Tibial nerve (tissue), 4 donors: ENCODE measurements at regions not wholly inside any gene's neighbourhood (a gene's known extent, or its start where the extent isn't known, plus 50 kb on each side); places are given as distances from the start of the nearest gene placed in this dataset.

Experiments
- DNase-seq, 2 donors: peaks; one replicate each; pipeline ENCODE4 v3.0.0-alpha.2; 2019; ENCODE audit warnings: low spot score in 2 of 2
- H3K27ac ChIP-seq, 4 donors: fragments of 200-600 bp; sonication (generic) in 3 of 4; one replicate each; pipeline ENCODE4 v1.5.1; 2017 to 2019; ENCODE audit warnings: mild to moderate bottlenecking in 1 of 4
- H3K27me3 ChIP-seq, 2 donors: fragments of 200-600 bp; sonication (generic) in 1 of 2; one replicate each; pipeline versions ENCODE4 v1.5.1 to v1.6.0; 2017 to 2019
- H3K36me3 ChIP-seq, 3 donors: fragments of 200-600 bp; sonication (generic); one replicate each; pipeline ENCODE4 v1.5.1; 2018 to 2019
- H3K4me1 ChIP-seq, 4 donors: fragments of 200-600 bp; sonication (generic) in 3 of 4; one replicate each; pipeline ENCODE4 v1.5.1; 2017 to 2019
- H3K4me3 ChIP-seq, 4 donors: fragments of 200-600 bp; sonication (generic) in 3 of 4; one replicate each; pipeline ENCODE4 v1.5.1; 2017 to 2019; ENCODE audit warnings: mild to moderate bottlenecking in 1 of 4, moderate library complexity in 1 of 4
- H3K9me3 ChIP-seq, 4 donors: fragments of 200-600 bp; sonication (generic) in 3 of 4; one replicate each; pipeline ENCODE4 v1.5.1; 2017 to 2019
- CTCF ChIP-seq, 5 experiments: fragments of 200-600 bp in 3 of 5; fragments of 450-650 bp in 2 of 5; sonication (generic) in 3 of 5; IDR thresholded peaks; one replicate each; pipeline ENCODE4 v1.5.1; 2016 to 2019; ENCODE audit warnings: antibody characterized with exemption in 5 of 5, mild to moderate bottlenecking in 3 of 5, moderate library complexity in 2 of 5
- EP300 ChIP-seq, 2 donors: sonication (generic); formaldehyde crosslinking; IDR thresholded peaks; one replicate each; pipeline ENCODE4 v1.6.1; 2017; ENCODE audit warnings: antibody characterized with exemption in 2 of 2, mild to moderate bottlenecking in 1 of 2
- POLR2A ChIP-seq, 2 donors: fragments of 450-650 bp; IDR thresholded peaks; one replicate each; pipeline ENCODE4 v1.6.1; 2017; ENCODE audit warnings: antibody characterized with exemption in 2 of 2, mild to moderate bottlenecking in 2 of 2, moderate library complexity in 2 of 2
- WGBS, 2 donors: methylation state at CpG; one replicate each; pipeline ENCODE4 v1.1.5; 2018; 5-methylcytosine and 5-hydroxymethylcytosine counted together

- no peak overlapping the region for H3K27ac ChIP-seq
- WGBS, 2 donors = 62 to 67% methylated on average over 3 of the region's 3 CpGs
- DNase-seq = no peak
- no peaks in the 10 kb centered on the region for H3K27me3 ChIP-seq
- TF ChIP-seq CTCF (IDR thresholded peaks at IDR 0.05) (no peak), EP300 (IDR thresholded peaks at IDR 0.05) (no peak), POLR2A (IDR thresholded peaks at IDR 0.05) (no peak)
- no peaks in the 10 kb centered on the region for H3K36me3 ChIP-seq
- H3K9me3 ChIP-seq = no peaks in the 10 kb centered on the region
- H3K4me1 ChIP-seq = peaks cover 0 to 10% (median 2%) of the 10 kb centered on the region in 4 donors
- no peak overlapping the region for H3K4me3 ChIP-seq
These were observed 165.2 kb downstream of the MREG start for GRCh38 chr2:215848146-215848545.

- Histone ChIP-seq H3K27me3 (no peaks in the 10 kb centered on the region), H3K9me3 (no peaks in the 10 kb centered on the region), H3K4me3 (no peak overlapping the region), H3K27ac (no peak overlapping the region), H3K36me3 (no peaks in the 10 kb centered on the region), H3K4me1 (peaks cover 0 to 10% (median 2%) of the 10 kb centered on the region in 4 donors)
- 80 to 81% methylated on average over 6 of the region's 6 CpGs for WGBS, 2 donors
- no peak for TF ChIP-seq CTCF (IDR thresholded peaks at IDR 0.05)
- no peak for TF ChIP-seq POLR2A (IDR thresholded peaks at IDR 0.05)
- TF ChIP-seq EP300 (IDR thresholded peaks at IDR 0.05) = no peak
- DNase-seq = no peak
These were observed 165.6 kb downstream of the MREG start for GRCh38 chr2:215847718-215848117.

GRCh38 chr2:215847056-215847455 is 166.3 kb downstream of the MREG start:
- 82 to 85% methylated on average over 3 of the region's 3 CpGs for WGBS, 2 donors

GRCh38 chr2:215845839-215846586 is 167.3 kb downstream of the MREG start:
- no peak overlapping the region for H3K4me3 ChIP-seq
- H3K4me1 ChIP-seq = peaks cover 0 to 5% (median 2%) of the 10 kb centered on the region in 4 donors
- no peak for TF ChIP-seq CTCF (IDR thresholded peaks at IDR 0.05)
- no peak for TF ChIP-seq EP300 (IDR thresholded peaks at IDR 0.05)
- TF ChIP-seq POLR2A (IDR thresholded peaks at IDR 0.05) = no peak
- WGBS, 2 donors = 64 to 66% methylated on average over 8 of the region's 8 CpGs
- no peaks in the 10 kb centered on the region for H3K27me3 ChIP-seq
- no peak for DNase-seq
- no peak overlapping the region for H3K27ac ChIP-seq
- H3K9me3 ChIP-seq = no peaks in the 10 kb centered on the region
- H3K36me3 ChIP-seq = no peaks in the 10 kb centered on the region

More at GRCh38 chr2:215847056-215847455, 166.3 kb downstream of the MREG start:
- no peak overlapping the region for H3K27ac ChIP-seq
- H3K4me3 ChIP-seq = no peak overlapping the region
- TF ChIP-seq CTCF (IDR thresholded peaks at IDR 0.05) = no peak
- TF ChIP-seq POLR2A (IDR thresholded peaks at IDR 0.05) = no peak
- no peak for TF ChIP-seq EP300 (IDR thresholded peaks at IDR 0.05)
- H3K9me3 ChIP-seq = no peaks in the 10 kb centered on the region
- H3K4me1 ChIP-seq = peaks cover 0 to 10% (median 2%) of the 10 kb centered on the region in 4 donors
- no peak for DNase-seq
- H3K36me3 ChIP-seq = no peaks in the 10 kb centered on the region
- no peaks in the 10 kb centered on the region for H3K27me3 ChIP-seq

- Histone ChIP-seq H3K27ac (peak overlapping the region in 1 of 4 donors; percentile 44), H3K4me3 (no peak overlapping the region), H3K4me1 (no peaks in the 10 kb centered on the region), H3K9me3 (no peaks in the 10 kb centered on the region), H3K27me3 (no peaks in the 10 kb centered on the region), H3K36me3 (no peaks in the 10 kb centered on the region)
- peak; percentile 15 to 58 for DNase-seq
- no peak for TF ChIP-seq CTCF (IDR thresholded peaks at IDR 0.05)
- TF ChIP-seq EP300 (IDR thresholded peaks at IDR 0.05) = peak in 1 of 2 donors; percentile 63
- 78 to 80% methylated on average over 4 of the region's 4 CpGs for WGBS, 2 donors
These were observed 169.8 kb downstream of the MREG start for GRCh38 chr2:215843579-215843978.
